DMS153 treated with DMSO at 0.1 percent for 48 hours (cell line): ENCODE measurements at regions not wholly inside any gene's neighbourhood (a gene's known extent, or its start where the extent isn't known, plus 50 kb on each side); places are given as distances from the start of the nearest gene placed in this dataset.
A peak's percentile ranks its signal among the peaks of the same experiment; 100 is the strongest.

Experiments
- DNase-seq: peaks from one replicate; lab custom pipeline; 2025; ENCODE audit not compliant: unreplicated experiment; lab: John Stamatoyannopoulos, UW

GRCh38 chr9:131809941-131810344, 70.1 kb upstream of the RAPGEF1 start:
- no peak for DNase-seq

GRCh38 chr9:131808291-131808690, 68.4 kb upstream of the RAPGEF1 start:
- DNase-seq = no peak

- DNase-seq = no peak
These were observed 67.5 kb upstream of the RAPGEF1 start for GRCh38 chr9:131807144-131807983.

GRCh38 chr9:131805803-131806202, 65.9 kb upstream of the RAPGEF1 start:
- no peak for DNase-seq

GRCh38 chr9:131804826-131805225, 65.0 kb upstream of the RAPGEF1 start:
- peak; percentile 25 for DNase-seq

- no peak for DNase-seq
These were observed 64.0 kb upstream of the RAPGEF1 start for GRCh38 chr9:131803758-131804411.

- no peak for DNase-seq
These were observed 61.9 kb upstream of the RAPGEF1 start for GRCh38 chr9:131801810-131802209.

GRCh38 chr9:131800843-131801242, 61.0 kb upstream of the RAPGEF1 start:
- DNase-seq = no peak

GRCh38 chr9:131800366-131800765, 60.5 kb upstream of the RAPGEF1 start:
- DNase-seq = peak; percentile 17

GRCh38 chr9:131799177-131799823, 59.4 kb upstream of the RAPGEF1 start:
- no peak for DNase-seq

GRCh38 chr9:131798246-131798645, 58.4 kb upstream of the RAPGEF1 start:
- DNase-seq = no peak

- no peak for DNase-seq
These were observed 54.5 kb upstream of the RAPGEF1 start for GRCh38 chr9:131794393-131794792.

GRCh38 chr9:131791542-131792254, 51.8 kb upstream of the RAPGEF1 start:
- no peak for DNase-seq
